HEK293T (cell line): ENCODE measurements at regions not wholly inside any gene's neighbourhood (a gene's known extent, or its start where the extent isn't known, plus 50 kb on each side); places are given as distances from the start of the nearest gene placed in this dataset.

Experiments used
- CTCF ChIA-PET: fragments of 350-600 bp; formaldehyde crosslinking; extraction: SDS; loops from one replicate; lab custom pipeline; 2021; ENCODE audit warnings: antibody characterized with exemption, inconsistent platforms; lab: Yijun Ruan, JAX
- POLR2A ChIA-PET: fragments of 350-600 bp; formaldehyde crosslinking; extraction: SDS; loops from one replicate; lab custom pipeline; 2020; ENCODE audit warnings: antibody characterized with exemption, inconsistent platforms; lab: Yijun Ruan, JAX
- DNase-seq: peaks from one replicate; pipeline ENCODE4 v3.0.0; 2012; ENCODE audit warnings: mixed read lengths; ENCODE audit errors: extremely low spot score
- ARNT ChIP-seq: fragments of 450-650 bp; IDR thresholded peaks from 2 replicates; pipeline ENCODE4 v1.6.1; 2017; ENCODE audit warnings: mild to moderate bottlenecking
- BHLHE40 ChIP-seq: fragments of 450-650 bp; IDR thresholded peaks from 2 replicates; pipeline ENCODE4 v1.6.1; 2016; ENCODE audit warnings: mild to moderate bottlenecking, moderate library complexity, borderline replicate concordance
- CTBP1 ChIP-seq: fragments of 450-650 bp; IDR thresholded peaks from 2 replicates; pipeline ENCODE4 v1.6.1; 2016; ENCODE audit warnings: borderline replicate concordance
- ELF4 ChIP-seq: fragments of 450-650 bp; IDR thresholded peaks from 2 replicates; pipeline ENCODE4 v1.6.1; 2017; ENCODE audit warnings: antibody characterized with exemption
- FOXA1 ChIP-seq: fragments of 450-650 bp; IDR thresholded peaks from 2 replicates; pipeline ENCODE4 v1.6.1; 2016; ENCODE audit warnings: mild to moderate bottlenecking
- FOXK2 ChIP-seq: fragments of 450-650 bp; IDR thresholded peaks from 2 replicates; pipeline ENCODE4 v1.6.1; 2016; ENCODE audit warnings: mild to moderate bottlenecking
- FOXM1 ChIP-seq: fragments of 450-650 bp; IDR thresholded peaks from 2 replicates; pipeline ENCODE4 v1.6.1; 2017; ENCODE audit warnings: mild to moderate bottlenecking, borderline replicate concordance
- HDGF ChIP-seq: fragments of 450-650 bp; IDR thresholded peaks from 2 replicates; pipeline ENCODE4 v1.6.1; 2017; ENCODE audit warnings: antibody characterized with exemption, borderline replicate concordance
- L3MBTL2 ChIP-seq: fragments of 450-650 bp; conservative IDR thresholded peaks from 2 replicates; pipeline ENCODE4 v1.6.1; 2016; ENCODE audit warnings: mild to moderate bottlenecking
- LEF1 ChIP-seq: fragments of 450-650 bp; IDR thresholded peaks from 2 replicates; pipeline ENCODE4 v1.6.1; 2017; ENCODE audit warnings: mild to moderate bottlenecking, borderline replicate concordance
- NFRKB ChIP-seq: fragments of 450-650 bp; IDR thresholded peaks from 2 replicates; pipeline ENCODE4 v1.6.1; 2016; ENCODE audit warnings: mild to moderate bottlenecking, moderate library complexity
- SP1 ChIP-seq: fragments of 450-650 bp; IDR thresholded peaks from 2 replicates; pipeline ENCODE4 v1.6.1; 2017
- SUZ12 ChIP-seq: fragments of 450-650 bp; IDR thresholded peaks from 2 replicates; pipeline ENCODE4 v1.6.1; 2016; ENCODE audit warnings: mild to moderate bottlenecking
- TARDBP ChIP-seq: fragments of 450-650 bp; IDR thresholded peaks from 2 replicates; pipeline ENCODE4 v1.6.1; 2016
- ZNF384 ChIP-seq: fragments of 450-650 bp; IDR thresholded peaks from 2 replicates; pipeline ENCODE4 v1.6.1; 2016
- TF ChIP-seq, protein P1 (sequence below): fragments of 450-650 bp; IDR thresholded peaks from 2 replicates; pipeline ENCODE4 v1.6.1; 2016

DNA sequence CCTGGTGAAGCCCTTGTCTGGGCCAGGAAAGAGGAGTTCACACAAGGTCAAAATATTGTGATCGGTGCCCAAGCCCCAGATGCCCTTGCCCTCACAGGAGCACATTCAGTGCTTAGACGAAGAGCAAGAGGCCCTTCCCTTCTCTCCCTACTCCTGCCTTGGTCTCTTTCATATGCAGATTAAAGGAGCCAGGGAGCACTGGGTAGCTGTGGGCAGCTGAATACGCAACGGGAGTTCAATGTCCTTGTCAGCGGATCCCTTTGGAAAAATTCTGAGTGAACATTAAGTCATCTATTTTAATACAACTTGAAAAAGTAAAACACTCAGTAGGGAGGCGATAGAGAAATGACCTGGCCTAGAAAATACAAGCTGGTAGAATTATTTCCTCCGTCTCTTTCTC, 1489.4 kb downstream of the AACS start:
- DNase-seq = no peak
- ChIA-PET POLR2A (no interaction called here), CTCF (no interaction called here)
- TF ChIP-seq ELF4 (no peak), BHLHE40 (no peak), SUZ12 (no peak), HDGF (no peak), NFRKB (no peak), SP1 (no peak), FOXK2 (no peak)

DNA sequence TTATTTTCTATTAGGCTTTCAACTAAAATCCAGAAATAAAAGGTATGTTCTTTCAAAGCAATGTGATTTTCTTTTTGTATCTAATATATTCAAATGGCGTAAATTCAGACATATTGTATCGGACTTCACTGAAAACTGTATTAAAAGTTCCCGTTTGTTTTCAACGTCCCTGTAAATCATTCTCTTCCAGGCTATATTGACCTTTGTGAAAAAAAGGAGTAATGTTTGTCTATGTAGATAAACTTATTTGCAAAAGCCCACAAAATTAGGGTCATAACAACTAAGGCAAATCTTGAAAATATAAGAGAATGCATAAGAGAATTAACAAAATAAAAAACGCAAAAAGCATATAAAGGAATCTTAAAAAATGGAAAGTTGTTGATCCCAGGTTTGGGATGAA, 1492.4 kb downstream of the AACS start:
- TF ChIP-seq ARNT = no peak
- TF ChIP-seq ZNF384 = no peak
- no peak for DNase-seq
- CTCF ChIA-PET = no interaction called here
- POLR2A ChIA-PET = no interaction called here

DNA sequence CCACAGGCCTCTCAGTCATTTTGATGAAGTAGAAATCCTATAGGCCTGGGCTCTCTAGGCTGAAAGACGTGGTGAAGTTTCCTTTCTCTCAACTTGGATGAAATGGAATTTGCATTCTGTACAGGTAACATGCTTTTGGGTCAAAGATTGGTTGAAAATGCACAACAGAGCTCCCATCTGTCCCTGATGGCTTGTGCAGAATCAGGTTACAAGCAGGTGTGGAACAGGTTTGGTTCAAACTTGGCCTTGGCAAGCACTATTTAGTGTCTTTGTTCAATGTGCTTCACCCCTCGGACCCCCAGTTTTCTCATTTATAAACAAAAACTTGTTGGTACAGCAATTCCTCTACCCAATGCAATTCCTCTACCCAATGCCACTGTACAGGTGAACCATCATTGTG, 1493.0 kb downstream of the AACS start:
- ChIA-PET POLR2A (no interaction called here), CTCF (no interaction called here)
- DNase-seq = no peak
- no peak for TF ChIP-seq BHLHE40
- TF ChIP-seq L3MBTL2 = no peak
- TF ChIP-seq ELF4 = no peak
- no peak for TF ChIP-seq FOXA1
- TF ChIP-seq TARDBP = no peak
- TF ChIP-seq HDGF = no peak
- no peak for TF ChIP-seq NFRKB
- TF ChIP-seq CTBP1 = no peak
- TF ChIP-seq ZNF384 = no peak

DNA sequence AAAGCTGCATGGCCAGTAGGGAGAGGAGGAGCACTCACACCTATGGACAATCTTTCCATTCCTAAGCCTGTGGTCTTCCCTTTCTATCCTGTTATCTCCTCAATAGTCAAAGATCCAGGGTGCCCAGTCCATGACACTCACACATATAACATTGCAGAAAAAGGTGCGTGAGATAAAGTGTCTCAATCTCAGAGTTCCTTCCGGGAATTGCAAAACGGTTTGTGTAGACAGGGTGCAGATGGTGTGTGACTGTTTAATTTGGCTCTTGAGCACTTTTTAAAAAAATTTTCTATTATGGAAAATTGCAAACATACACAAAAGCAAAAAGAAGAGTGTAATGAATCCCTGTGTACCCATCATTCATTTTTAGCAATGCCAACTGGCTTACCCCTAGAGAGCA, 1493.6 kb downstream of the AACS start:
- DNase-seq = no peak
- ChIA-PET CTCF (no interaction called here), POLR2A (no interaction called here)
- no peak for TF ChIP-seq FOXA1
- no peak for TF ChIP-seq L3MBTL2
- no peak for TF ChIP-seq FOXK2
- no peak for TF ChIP-seq HDGF
- TF ChIP-seq ZNF384 = no peak
- no peak for TF ChIP-seq NFRKB
- TF ChIP-seq, protein P1, sequence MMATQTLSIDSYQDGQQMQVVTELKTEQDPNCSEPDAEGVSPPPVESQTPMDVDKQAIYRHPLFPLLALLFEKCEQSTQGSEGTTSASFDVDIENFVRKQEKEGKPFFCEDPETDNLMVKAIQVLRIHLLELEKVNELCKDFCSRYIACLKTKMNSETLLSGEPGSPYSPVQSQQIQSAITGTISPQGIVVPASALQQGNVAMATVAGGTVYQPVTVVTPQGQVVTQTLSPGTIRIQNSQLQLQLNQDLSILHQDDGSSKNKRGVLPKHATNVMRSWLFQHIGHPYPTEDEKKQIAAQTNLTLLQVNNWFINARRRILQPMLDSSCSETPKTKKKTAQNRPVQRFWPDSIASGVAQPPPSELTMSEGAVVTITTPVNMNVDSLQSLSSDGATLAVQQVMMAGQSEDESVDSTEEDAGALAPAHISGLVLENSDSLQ = no peak
- no peak for TF ChIP-seq ARNT
- no peak for TF ChIP-seq BHLHE40
- no peak for TF ChIP-seq TARDBP
- no peak for TF ChIP-seq SUZ12

DNA sequence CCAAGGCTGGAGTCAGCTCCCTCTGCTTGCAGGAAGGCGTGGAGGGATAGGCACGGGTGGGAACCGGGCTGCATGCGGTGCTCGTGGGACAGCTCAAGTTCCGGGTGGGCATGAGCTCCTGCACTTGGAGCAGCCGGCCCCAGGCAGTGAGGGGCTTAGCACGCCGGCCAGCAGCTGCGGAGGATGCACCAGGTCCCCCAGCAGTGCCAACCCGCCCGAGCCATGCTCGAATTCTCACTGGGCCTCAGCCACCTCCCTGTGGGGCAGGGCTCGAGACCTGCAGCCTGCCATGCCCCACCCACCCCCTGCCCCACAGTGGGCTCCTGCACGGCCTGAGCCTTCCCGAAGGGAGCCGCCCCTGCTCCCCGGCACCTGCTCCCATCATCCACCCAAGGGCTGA, 1501.8 kb downstream of the AACS start:
- ChIA-PET POLR2A (no interaction called here), CTCF (interaction anchor here (0.6 kb wide), 1 partner anchor 204 kb away, joined by 3 read pairs; no protein-coding TSS in a partner anchor)
- TF ChIP-seq ZNF384 (no peak), HDGF (no peak), SP1 (no peak), ARNT (no peak), FOXA1 (no peak), FOXK2 (no peak), SUZ12 (no peak), ELF4 (no peak), CTBP1 (no peak), LEF1 (no peak), TARDBP (no peak), L3MBTL2 (no peak), FOXM1 (no peak), NFRKB (no peak), BHLHE40 (no peak)
- TF ChIP-seq, protein P1 = no peak
- no peak for DNase-seq

DNA sequence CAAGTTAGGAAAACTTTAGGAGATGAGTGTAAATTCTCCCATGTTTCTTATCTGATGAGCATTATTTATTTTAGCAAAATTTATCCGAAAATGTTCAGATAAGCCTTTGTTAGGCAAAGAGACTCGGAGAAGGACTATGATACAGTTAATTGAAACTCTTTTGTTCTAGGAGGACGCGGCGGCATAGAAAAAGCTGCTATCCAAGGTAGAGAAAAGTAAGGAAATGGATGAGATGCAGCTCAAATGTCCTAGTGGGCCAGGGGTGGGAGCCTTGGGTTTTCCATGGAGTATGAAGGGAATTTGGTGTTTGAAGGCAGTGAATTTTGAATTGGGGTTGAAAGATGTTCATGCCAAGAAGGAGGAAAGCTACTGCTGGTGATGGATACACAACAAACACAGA, 1504.5 kb downstream of the AACS start:
- POLR2A ChIA-PET = no interaction called here

DNA sequence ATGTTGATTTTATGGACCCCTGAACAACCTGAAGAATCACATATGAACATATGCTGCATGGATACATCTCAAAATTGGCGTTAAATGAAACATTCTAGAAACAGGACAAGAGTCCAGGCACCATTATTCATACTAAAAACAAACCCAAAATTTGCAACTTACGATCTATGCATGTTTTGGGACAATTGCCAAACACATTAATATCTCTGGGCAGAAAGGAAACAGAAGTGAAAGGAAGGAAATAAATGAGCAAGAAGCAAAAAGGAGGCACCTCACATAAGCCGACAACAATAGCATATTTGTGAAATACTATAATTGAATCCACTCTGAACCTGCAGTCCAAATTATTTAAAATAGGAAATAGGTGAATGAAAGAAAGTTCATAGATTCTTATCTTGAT, 1505.3 kb downstream of the AACS start:
- ChIA-PET POLR2A (no interaction called here), CTCF (no interaction called here)
- TF ChIP-seq TARDBP = no peak
- TF ChIP-seq NFRKB = no peak
- TF ChIP-seq BHLHE40 = no peak
- no peak for TF ChIP-seq ARNT
- TF ChIP-seq, protein P1 = no peak
- no peak for TF ChIP-seq FOXM1
- no peak for TF ChIP-seq FOXK2
- TF ChIP-seq HDGF = no peak
- no peak for TF ChIP-seq ZNF384
- TF ChIP-seq SP1 = no peak
- TF ChIP-seq L3MBTL2 = no peak
- no peak for DNase-seq

More for the DNA sequence above, 1504.5 kb downstream of the AACS start:
- no peak for DNase-seq
- TF ChIP-seq L3MBTL2 (no peak), TARDBP (no peak)
- CTCF ChIA-PET = no interaction called here

DNA sequence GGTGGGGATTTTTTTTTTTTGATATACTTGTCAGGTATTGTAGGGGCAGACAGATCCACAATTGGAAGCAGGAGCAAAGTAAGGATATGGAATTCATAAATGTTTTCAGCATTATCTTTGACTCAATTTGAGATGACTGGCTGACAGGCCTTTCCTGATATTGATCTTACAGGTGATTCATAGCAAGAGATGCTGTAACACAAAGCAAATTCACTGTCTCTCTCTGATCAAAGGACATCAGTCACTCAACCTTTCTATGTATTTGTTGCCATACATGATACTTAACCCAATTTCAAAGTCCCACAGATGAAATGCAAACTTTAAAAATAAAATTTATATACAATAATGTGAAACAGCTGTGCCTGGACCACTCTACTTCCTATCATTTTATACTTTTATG, 1506.9 kb downstream of the AACS start:
- POLR2A ChIA-PET = no interaction called here
- TF ChIP-seq TARDBP (no peak), CTBP1 (no peak), SP1 (no peak), HDGF (no peak)
- CTCF ChIA-PET = no interaction called here
- DNase-seq = no peak
